Naive thymus-derived CD4-positive, alpha-beta T cell (primary cell): ENCODE measurements at regions not wholly inside any gene's neighbourhood (a gene's known extent, or its start where the extent isn't known, plus 50 kb on each side); places are given as distances from the start of the nearest gene placed in this dataset.

ENCODE experiments used
- ATAC-seq: fragments of 150-1000 bp; cut with Tn5 transposase; 2 replicates; pipeline ENCODE4 v1.10.0; 2021; ENCODE audit warnings: mild to moderate bottlenecking, moderate library complexity
- CTCF ChIA-PET: fragments of 350-600 bp; sonication (Branson Sonifier 250); formaldehyde crosslinking; loops from one replicate; lab custom pipeline; 2021; ENCODE audit warnings: antibody characterized with exemption; lab: Charles Lee
- POLR2A ChIA-PET: fragments of 350-600 bp; sonication (Branson Sonifier 250); formaldehyde crosslinking; loops from one replicate; lab custom pipeline; 2021; ENCODE audit warnings: antibody characterized with exemption, inconsistent platforms; lab: Charles Lee
- DNase-seq, 9 donors: peaks; one replicate each; pipeline versions ENCODE4 v3.0.0 to v3.0.0-alpha.2; 2020 to 2022; ENCODE audit warnings: mixed read lengths in 1 of 9
- H3K27ac ChIP-seq: one replicate; pipeline ENCODE4 v1.7.0; 2013; ENCODE audit warnings: mild to moderate bottlenecking, low read depth, low read length, moderate library complexity
- H3K27me3 ChIP-seq, 2 donors: one replicate each; pipeline ENCODE4 v1.7.0; 2013; ENCODE audit warnings: low read length in 2 of 2, mild to moderate bottlenecking in 2 of 2, moderate library complexity in 2 of 2; ENCODE audit not compliant: control insufficient read depth in 2 of 2, insufficient read depth in 2 of 2
- H3K36me3 ChIP-seq, 3 experiments: 1 replicate in 2 of 3; 2 replicates in 1 of 3; pipeline ENCODE4 v1.7.0; 2013; ENCODE audit warnings: low read length in 3 of 3, mild to moderate bottlenecking in 3 of 3, moderate library complexity in 1 of 3; ENCODE audit not compliant: insufficient read depth in 3 of 3, control insufficient read depth in 2 of 3
- H3K4me1 ChIP-seq, 2 donors: one replicate each; pipeline ENCODE4 v1.7.0; 2013; ENCODE audit warnings: low read length in 2 of 2, mild to moderate bottlenecking in 2 of 2, moderate library complexity in 1 of 2; ENCODE audit not compliant: control insufficient read depth in 2 of 2, insufficient read depth in 2 of 2
- H3K4me3 ChIP-seq: 2 replicates; pipeline ENCODE4 v1.7.0; 2013; ENCODE audit warnings: mild to moderate bottlenecking, low read length
- H3K9me3 ChIP-seq, 3 experiments: 1 replicate in 2 of 3; 2 replicates in 1 of 3; pipeline ENCODE4 v1.7.0; 2013; ENCODE audit warnings: low read length in 3 of 3; ENCODE audit not compliant: control insufficient read depth in 2 of 3
- H3K27ac Mint-ChIP-seq, 9 donors: one replicate each; pipeline ENCODE4 v1.8.0; 2020 to 2022; ENCODE audit warnings: mixed read lengths in 9 of 9, mild to moderate bottlenecking in 8 of 9, moderate library complexity in 5 of 9, inconsistent platforms in 2 of 9
- H3K27me3 Mint-ChIP-seq, 5 donors: one replicate each; pipeline ENCODE4 v1.8.0; 2021 to 2022; ENCODE audit warnings: mixed read lengths in 5 of 5, mild to moderate bottlenecking in 1 of 5
- H3K36me3 Mint-ChIP-seq, 5 donors: one replicate each; pipeline ENCODE4 v1.8.0; 2020 to 2022; ENCODE audit warnings: mixed read lengths in 5 of 5, mild to moderate bottlenecking in 3 of 5, inconsistent platforms in 1 of 5
- H3K4me1 Mint-ChIP-seq, 7 donors: one replicate each; pipeline ENCODE4 v1.8.0; 2020 to 2022; ENCODE audit warnings: mixed read lengths in 7 of 7, mild to moderate bottlenecking in 3 of 7, inconsistent platforms in 1 of 7
- H3K4me3 Mint-ChIP-seq, 10 donors: one replicate each; pipeline ENCODE4 v1.8.0; 2020 to 2022; ENCODE audit warnings: mild to moderate bottlenecking in 10 of 10, mixed read lengths in 10 of 10, moderate library complexity in 6 of 10, inconsistent platforms in 2 of 10
- H3K9me3 Mint-ChIP-seq, 11 donors: one replicate each; pipeline ENCODE4 v1.8.0; 2020 to 2022; ENCODE audit warnings: mixed read lengths in 11 of 11, mild to moderate bottlenecking in 4 of 11, inconsistent platforms in 1 of 11, moderate library complexity in 1 of 11
- intact Hi-C, 2 donors: fragments of 100-400 bp; cut with micrococcal nuclease; formaldehyde crosslinking; loops; one replicate each; pipeline ENCODE4 v1.15.1; 2023

- Mint-ChIP-seq H3K9me3 (peaks cover 4 to 43% (median 23%) of the 10 kb centered on the region in 11 donors), H3K4me1 (peaks cover 0 to 16% (median 0%) of the 10 kb centered on the region in 7 donors), H3K27ac (no peak overlapping the region), H3K36me3 (peaks cover 0 to 13% (median 11%) of the 10 kb centered on the region in 5 donors), H3K27me3 (peaks cover 0 to 26% (median 6%) of the 10 kb centered on the region in 5 donors), H3K4me3 (no peak overlapping the region)
- ChIA-PET POLR2A (no interaction called here), CTCF (no interaction called here)
- Histone ChIP-seq H3K9me3 (peaks cover 0 to 19% (median 0%) of the 10 kb centered on the region in 3 experiments), H3K4me3 (no peak overlapping the region), H3K27me3 (no peaks in the 10 kb centered on the region), H3K27ac (no peak overlapping the region), H3K36me3 (no peaks in the 10 kb centered on the region), H3K4me1 (no peaks in the 10 kb centered on the region)
- intact Hi-C loops: no loop called here
- DNase-seq (no peak), ATAC-seq (no peak)
These were observed 52.5 kb upstream of the TRIM43 start for GRCh38 chr2:95539290-95539689.

DNA sequence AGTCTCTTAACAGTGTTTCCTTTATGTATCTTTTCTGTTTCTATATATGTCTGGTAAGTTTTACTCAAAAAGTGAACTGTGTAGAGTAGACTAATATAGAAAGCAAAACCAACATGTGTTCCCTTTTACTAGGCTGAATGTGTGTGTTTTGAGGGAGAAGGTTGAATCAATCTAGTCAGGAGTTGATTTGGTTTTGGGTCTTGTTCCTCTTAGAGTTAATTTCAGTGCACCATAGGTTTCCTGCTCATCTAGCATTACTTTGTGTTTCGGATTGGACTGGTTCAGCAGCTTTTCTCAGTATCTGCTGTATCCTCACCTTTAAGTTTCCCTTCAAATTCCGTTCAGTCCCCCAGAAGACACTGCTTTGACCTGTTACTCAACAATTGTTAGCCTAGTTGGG lies 52.0 kb upstream of the TRIM43 start:
- intact Hi-C loops: no loop called here
- Mint-ChIP-seq H3K4me3 (no peak overlapping the region), H3K4me1 (peaks cover 0 to 16% (median 0%) of the 10 kb centered on the region in 7 donors), H3K27me3 (peaks cover 0 to 22% (median 6%) of the 10 kb centered on the region in 5 donors), H3K9me3 (peaks cover 4 to 37% (median 18%) of the 10 kb centered on the region in 11 donors), H3K27ac (peak overlapping the region in 1 of 9 donors; percentile 58), H3K36me3 (peaks cover 0 to 9% (median 7%) of the 10 kb centered on the region in 5 donors)
- DNase-seq (no peak), ATAC-seq (no peak)
- Histone ChIP-seq H3K9me3 (peaks cover 0 to 17% (median 0%) of the 10 kb centered on the region in 3 experiments), H3K36me3 (no peaks in the 10 kb centered on the region), H3K27me3 (no peaks in the 10 kb centered on the region), H3K4me3 (no peak overlapping the region), H3K4me1 (no peaks in the 10 kb centered on the region), H3K27ac (no peak overlapping the region)
- ChIA-PET CTCF (no interaction called here), POLR2A (no interaction called here)
